HG02884 (cell line): ENCODE measurements at regions not wholly inside any gene's neighbourhood (a gene's known extent, or its start where the extent isn't known, plus 50 kb on each side); places are given as distances from the start of the nearest gene placed in this dataset.

Source experiments
- ATAC-seq: cut with Tn5 transposase; IDR thresholded peaks from one replicate; pipeline ENCODE4 v1.9.1; 2021; ENCODE audit warnings: mild to moderate bottlenecking, moderate library complexity; ENCODE audit not compliant: unreplicated experiment

- no peak for ATAC-seq
These were observed 1223.9 kb downstream of the BRD1 start for GRCh38 chr22:48603621-48604320.

- ATAC-seq = no peak
These were observed 1224.7 kb downstream of the BRD1 start for GRCh38 chr22:48602805-48603518.

DNA sequence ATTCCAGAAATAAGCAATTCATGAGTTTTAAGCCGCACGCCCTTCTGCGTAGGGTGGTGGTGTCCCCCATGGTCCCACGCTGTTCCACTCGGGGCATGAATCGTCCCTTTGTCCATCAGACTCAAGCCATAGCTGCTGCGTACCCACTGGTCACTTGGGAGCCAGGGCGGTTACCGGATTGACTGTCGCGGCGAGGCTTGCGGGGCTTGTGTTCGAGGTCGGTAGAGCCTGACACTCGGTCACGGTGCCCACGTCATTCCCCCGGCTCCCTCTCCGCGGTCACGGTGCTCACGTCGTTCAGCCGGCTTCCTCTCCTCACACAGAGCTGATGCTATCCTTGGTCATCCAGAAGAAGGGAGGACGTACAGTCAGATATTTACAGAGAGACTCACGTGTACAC lies 1227.0 kb downstream of the BRD1 start:
- no peak for ATAC-seq

DNA sequence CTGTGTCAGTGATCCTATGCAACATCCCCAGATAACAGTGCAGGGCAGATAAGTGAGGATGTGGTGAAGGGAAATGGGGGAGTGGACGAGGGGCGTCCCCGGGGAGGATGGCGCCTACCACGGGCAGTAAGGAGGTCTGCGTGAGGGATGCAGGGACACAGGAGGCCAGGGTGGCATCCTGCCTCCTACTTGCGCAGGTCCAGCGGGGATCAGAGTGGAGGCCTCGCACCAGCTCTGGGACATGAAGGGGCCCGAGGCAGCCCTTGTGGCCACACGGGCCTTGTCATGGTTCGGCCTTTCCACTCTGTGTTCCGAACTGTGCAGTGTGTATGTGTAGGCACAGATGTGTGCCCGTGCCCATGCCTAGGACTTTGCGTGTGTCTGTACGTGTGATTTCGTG lies 1227.5 kb downstream of the BRD1 start:
- no peak for ATAC-seq

DNA sequence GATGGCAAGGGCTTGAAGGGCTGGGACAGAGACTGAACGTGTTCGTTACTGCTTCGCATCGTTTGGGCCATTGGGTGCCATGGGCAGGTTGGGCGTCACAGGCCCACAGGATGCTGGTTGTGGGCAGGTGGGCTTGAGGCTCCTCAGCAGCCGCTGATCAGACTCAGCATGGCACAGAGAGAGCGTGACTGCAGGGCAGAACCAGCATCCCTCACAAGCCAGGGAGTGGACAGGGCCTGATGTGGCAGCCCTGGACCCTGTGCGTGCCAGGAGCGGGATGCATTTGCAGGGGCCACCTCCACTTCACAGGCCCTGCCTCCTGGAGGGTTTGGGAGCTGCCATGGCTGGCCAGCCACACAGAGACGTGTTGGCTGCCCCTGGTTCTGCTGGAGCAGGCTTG lies 1228.3 kb downstream of the BRD1 start:
- no peak for ATAC-seq

DNA sequence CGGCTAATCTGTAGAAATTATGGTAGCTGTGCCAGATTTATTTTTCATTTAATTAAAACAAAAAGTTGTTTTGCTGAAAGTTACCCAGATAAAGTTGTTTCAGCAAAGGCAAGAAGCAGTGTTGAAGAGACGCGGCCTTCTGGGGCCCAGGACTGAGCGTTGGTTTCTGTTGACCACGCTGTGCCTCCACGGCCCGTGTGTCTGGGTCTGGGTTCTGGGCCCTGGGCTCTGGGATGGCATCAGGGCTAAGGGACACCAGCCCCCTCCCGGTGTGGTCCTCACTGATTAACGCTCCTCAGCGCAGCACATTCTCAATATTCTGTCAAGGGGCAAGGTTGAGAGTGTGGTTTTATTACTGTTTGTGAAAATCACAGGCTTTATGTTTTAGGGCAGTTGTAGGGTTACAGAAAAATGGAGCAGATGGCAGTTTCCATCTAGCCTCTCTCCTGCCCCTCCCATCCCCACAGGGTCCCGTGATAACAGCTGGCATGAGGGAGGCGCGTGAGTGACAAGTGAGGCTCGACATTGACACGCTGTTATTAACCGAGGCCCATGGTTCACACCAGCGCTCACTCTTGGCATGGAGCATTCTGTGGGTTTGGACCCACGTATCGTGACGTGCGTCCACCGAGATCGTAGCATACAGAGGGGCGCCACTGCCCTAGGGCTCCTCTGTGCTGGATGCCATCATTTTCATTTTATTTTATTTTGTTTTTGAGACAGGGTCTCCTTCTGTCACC lies 1231.4 kb downstream of the BRD1 start:
- no peak for ATAC-seq

DNA sequence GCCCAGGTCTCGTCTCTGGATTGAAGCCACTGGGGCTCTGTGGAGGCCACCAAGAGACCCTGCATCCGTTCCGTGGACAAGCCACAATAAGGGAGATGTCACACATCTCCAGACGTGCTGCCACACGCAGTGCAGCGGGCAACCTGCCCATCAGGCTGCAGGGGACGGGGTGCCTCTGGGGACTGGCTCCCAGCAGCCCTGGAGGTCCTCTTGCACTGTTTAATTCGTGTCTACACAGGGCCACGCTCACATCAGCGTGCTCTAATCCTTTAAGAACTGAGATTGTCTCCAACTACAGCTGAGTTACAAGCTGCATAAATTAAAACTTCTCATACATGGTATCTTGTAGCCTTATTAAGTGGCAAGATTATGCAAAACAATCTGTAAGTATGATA lies 1232.2 kb downstream of the BRD1 start:
- no peak for ATAC-seq

- ATAC-seq = no peak
These were observed 1232.7 kb downstream of the BRD1 start for GRCh38 chr22:48594757-48595510.

- no peak for ATAC-seq
These were observed 1233.5 kb downstream of the BRD1 start for GRCh38 chr22:48594016-48594756.

GRCh38 chr22:48593551-48593950 lies 1234.1 kb downstream of the BRD1 start:
- ATAC-seq = no peak

GRCh38 chr22:48592931-48593330 lies 1234.7 kb downstream of the BRD1 start:
- no peak for ATAC-seq

DNA sequence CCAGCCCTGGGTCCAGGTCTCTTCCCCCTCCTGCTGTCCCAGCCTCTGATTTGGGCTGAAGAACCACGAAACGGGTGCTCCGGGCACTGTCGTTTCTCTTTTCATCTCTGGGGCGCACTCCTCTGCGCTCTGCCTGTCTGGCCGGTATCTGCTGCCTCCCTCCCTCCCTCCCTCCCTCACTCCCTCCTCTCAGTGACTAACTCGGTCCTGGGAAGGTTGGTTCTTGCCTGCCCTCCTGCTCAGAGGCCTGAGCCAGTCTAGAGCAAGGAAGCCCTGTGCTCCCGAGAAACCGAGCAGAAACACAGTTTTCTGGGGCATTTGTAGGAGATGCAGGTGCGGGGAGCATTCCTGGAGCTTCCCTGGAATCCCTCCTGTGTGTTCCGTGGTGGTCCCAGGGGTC lies 1235.2 kb downstream of the BRD1 start:
- ATAC-seq = no peak

DNA sequence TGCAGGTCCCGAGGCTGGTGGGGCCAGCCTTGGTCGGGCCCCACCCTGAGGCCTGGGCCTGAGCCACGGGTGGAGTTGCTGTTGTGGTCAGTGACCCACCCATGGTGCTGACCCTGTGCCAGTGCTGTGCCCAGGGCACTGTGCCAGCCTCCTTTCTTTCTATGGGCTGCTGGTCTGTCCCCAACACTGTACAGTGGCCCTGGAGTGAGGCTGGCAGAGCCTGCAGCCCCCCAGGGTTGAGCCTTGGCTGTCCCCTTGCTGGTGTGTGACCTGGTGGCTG lies 1235.7 kb downstream of the BRD1 start:
- no peak for ATAC-seq

DNA sequence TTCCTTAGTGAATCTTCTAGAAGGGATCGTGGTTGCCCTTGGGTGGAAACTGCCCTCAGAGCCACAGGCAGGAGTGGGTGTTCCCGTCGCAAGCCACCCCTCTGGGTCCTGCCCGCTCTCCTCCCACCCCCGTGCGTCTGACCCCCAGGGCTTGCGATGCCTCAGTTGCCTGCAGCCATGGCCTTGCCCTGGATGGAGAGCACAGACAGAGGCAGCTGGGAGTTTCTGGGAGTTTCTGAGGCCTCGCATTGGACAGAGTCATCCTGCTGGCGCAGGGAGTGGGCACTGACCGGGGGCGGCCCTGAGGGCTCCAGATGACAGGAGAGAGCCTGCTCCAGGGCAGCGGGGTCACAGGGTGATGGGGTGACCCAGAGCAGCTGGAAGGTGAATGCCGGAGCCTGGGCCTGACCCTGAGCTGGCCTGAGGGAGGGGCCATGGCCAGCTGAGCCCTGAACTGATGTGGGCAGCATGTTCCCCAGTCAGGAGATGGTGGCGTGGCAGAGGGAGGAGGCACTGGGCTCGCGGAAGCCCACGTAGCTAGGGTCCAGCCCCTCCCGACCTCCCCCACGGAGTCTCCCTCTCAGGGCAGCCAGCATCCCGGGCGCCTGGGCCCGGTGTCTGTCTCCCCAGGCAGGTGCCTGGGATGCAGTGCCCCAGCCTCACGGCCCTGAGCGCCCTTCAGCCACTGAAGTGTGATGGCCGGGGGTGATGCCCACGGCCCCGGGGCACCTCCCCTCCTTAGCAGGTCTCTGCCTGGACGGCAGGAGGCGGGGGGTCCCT lies 1236.2 kb downstream of the BRD1 start:
- no peak for ATAC-seq

GRCh38 chr22:48589901-48590300 lies 1237.8 kb downstream of the BRD1 start:
- ATAC-seq = no peak

DNA sequence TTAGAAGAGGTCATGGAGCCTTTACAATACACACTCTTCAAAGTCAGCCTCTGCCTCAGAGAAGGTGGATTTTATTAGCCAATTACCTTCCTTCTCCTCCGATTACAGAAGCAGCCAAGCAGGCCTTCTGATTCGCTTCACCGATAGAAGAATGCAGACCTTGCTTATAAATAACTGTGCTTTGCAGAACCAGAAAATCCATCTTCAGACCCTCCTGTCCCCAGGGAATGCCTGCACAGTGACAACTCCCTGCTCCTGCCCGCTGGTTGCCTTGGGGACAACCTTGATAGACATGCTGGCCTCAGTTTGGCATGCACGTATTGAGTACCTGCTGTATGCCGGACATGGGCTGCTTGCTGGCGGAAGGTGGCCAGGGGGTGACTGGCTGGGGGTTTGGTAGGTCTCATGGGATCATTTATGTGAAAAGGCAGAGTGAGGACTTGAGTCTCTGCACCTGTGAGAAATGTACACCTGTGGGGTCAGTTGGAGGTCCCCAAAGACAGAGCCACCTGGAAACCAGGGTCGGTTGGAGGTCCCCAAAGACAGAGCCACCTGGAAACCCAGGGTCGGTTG lies 1238.7 kb downstream of the BRD1 start:
- no peak for ATAC-seq

DNA sequence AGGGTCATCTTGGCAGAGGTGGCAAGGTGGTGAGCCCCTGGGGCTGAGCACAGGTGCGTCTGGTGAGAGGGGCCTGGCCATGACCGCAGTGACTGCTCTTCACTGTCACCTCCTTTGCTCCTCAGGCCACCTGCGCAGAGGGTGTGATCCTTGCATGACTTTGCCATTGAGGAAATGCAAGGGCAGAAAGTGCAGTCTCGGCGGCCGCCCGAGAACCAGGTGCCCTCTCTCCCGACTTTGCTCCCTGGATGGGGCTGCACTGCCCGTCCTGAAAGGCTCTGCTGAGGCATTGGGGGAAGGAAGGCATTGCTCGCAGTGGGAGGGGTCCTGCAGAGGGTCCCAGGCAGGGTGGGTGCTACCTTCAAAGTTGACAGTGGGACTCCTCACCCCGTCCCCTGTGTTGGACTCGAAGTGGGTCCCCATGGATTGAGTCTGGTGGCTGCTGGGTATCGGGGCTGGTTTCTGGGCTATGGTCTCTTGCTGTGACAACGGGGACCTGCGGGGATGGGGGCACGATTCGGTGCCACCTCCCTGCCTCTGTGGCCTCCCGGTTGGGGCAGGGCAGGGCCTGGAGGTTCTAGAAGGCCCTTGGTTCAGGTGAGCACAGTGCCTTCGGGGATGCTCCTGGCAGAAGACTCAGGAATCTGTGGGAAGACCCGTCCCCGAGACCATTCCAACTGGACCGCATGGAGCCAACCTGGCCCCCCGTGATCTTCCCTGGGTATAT lies 1239.4 kb downstream of the BRD1 start:
- ATAC-seq = no peak

DNA sequence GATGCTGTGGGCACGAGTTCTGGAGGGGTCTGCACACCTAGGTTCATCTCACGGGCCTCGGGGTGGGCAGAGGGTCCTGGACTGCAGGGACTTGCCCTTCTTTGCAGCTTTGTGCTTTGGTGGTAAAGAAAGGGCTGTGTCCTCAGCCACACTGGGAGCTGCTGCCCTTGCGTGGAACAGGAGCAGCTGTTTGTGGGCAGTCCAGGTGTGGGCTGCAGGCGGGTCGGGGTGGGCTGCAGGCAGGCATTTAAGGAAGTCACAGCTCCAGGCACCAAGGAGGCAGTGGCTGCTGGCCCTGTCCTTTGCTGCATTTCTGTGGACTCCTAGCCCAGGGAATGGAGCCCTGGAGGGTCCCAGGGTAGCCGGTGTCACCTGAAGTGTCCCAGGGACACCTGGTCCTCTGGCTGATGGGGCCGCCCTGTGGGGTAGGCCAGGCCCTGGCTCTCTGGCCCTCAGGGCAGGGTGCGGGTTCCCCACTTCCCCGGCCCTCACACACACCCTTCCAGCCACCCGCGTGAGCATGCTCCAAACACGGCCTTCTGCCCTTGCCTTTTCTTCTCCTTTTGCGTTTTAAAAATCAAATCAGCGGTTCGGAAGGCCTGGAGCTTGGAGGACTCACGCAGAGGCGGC lies 1240.3 kb downstream of the BRD1 start:
- ATAC-seq = no peak

DNA sequence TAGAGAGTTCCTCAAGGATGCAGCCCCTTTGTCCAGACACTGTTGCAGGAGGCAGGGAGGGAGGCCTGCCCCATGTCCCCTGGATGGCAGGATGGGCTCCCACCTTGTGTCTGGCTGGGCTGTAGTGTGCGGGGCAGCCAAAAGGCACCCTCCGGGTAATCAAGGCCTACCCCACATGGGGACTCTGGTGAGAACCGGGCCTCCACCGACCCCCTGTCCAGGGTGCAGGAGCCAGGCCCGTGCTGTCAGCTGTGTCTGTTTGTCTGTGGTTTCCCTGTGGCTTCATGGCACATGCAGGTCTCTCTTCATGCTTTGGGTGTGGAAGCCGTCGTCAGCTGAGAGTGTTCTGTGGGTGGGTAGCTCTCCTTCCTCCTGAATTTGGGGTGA lies 1240.9 kb downstream of the BRD1 start:
- ATAC-seq = no peak
